ENCODE measurements at regions not wholly inside any gene's neighbourhood (a gene's known extent, or its start where the extent isn't known, plus 50 kb on each side); places are given as distances from the start of the nearest gene placed in this dataset.

DNA sequence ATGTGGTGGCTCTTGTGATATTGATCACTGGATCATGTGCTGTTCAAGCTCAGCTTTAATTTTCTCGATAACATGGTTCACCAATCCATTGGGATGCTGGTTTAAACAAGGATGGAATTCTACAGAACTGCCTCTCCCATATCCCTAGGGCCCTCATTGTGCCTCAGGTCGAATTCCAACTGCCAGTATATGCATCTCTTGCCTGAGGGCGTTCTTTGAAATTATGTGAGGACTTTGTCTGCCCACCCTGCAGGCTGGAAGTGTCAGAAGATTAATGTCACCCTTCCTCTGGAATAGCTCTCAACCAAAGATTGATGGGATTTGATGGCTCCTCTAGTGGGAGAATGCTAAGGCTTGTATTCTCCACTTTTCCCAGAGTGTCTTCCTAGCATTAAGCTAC, 175.6 kb upstream of the GALNT15 start:
- TF ChIP-seq CTCF (IDR thresholded peaks at IDR 0.05) = no peak
- TF ChIP-seq POLR2A (IDR thresholded peaks at IDR 0.05) = no peak
